Fibroblast of upper back skin (primary cell): ENCODE measurements at regions not wholly inside any gene's neighbourhood (a gene's known extent, or its start where the extent isn't known, plus 50 kb on each side); places are given as distances from the start of the nearest gene placed in this dataset.
"Not testable (repeated sequence)": the region's sequence is repeated elsewhere in the genome, so short reads cannot be mapped to it uniquely, and the experiment has no call there.

Source experiments
- DNase-seq: peaks from one replicate; pipeline ENCODE4 v3.0.0-alpha.2; 2013

DNA sequence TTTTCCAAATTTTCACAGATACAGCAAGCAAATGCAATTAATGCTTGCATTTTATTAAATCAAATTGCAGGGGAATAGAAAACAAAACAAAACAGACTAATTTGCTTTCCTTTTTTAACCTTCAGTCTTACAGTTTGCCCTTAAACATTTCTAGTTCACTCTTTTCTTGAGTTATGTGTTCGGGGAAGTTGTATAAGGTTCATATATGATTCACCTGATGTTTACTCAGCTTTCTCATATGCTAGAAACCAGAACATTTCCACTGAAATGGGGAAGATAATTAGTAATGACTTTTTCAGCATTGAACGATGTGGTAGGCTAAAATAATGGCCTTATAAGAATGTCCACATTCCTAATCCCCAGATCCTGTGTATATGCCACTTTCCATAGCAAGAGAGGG, 176.2 kb upstream of the NBPF9 start:
- not testable (repeated sequence) for DNase-seq

GRCh38 chr1:149284773-149285172, 181.4 kb upstream of the NBPF9 start:
- not testable (repeated sequence) for DNase-seq

DNA sequence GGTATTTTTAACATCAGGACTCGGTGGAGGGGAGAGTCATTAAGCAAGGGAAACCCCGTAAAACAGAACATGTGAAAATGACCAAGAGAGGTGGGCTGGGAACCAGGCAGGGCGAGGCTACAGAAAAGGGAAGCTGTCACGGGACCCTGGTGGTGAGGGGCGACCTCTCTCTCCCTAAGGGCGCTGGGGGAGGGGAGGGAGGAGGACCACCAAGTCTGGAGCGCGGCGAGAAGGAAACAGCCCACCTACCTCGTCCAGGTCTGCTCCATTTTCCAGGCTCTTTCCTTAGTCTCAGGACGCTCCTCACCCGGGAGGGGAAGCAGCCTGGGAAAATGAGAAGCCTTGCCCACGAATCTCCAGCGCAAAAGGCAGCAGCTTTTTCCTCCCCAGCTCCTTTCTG, 181.9 kb upstream of the NBPF9 start:
- DNase-seq: not testable (repeated sequence)

DNA sequence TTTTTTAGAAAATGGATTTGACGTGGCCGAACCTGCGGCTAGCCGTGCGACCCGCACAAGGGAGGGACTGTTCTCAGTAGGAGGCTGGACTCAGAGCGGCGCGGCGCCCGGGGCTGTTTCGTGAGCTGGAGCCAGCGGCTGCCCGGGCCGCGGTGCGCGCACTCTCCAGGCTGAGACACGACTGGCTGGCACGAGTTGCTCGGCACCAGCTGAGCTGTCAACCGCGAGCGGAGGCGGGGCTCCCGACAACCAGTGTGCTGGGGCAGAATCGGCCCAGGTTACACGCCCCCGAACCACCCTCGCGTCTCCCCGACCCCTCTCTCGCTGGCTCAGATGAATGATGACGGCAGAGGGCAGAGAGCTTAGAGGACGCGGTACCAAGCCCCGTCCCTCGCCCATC, 182.3 kb upstream of the NBPF9 start:
- not testable (repeated sequence) for DNase-seq

DNA sequence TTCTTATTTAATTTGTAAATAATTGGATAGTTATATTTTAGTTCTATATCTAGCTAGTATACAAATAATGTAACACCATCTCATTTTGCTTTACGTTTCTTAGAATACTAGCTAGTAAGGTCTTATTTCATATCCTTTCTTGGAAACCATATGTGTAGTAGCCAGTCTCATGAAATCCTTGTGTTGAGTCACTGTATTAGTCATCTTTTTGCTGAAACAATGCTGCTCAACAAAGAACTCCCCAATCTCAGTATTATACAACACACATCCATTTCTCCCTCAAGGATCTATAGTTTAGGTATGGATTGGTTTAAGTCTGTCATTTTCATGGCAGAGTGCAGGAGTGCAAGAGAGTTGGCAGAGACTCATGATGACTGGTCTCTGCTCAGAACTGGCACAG, 185.2 kb upstream of the NBPF9 start:
- not testable (repeated sequence) for DNase-seq

GRCh38 chr1:149300478-149301218, 174.2 kb upstream of the NBPF19 start:
- DNase-seq: not testable (repeated sequence)

GRCh38 chr1:149301282-149301681, 173.6 kb upstream of the NBPF19 start:
- DNase-seq: not testable (repeated sequence)

GRCh38 chr1:149304796-149305195, 170.0 kb upstream of the NBPF19 start:
- DNase-seq: not testable (repeated sequence)

GRCh38 chr1:149307640-149308039, 167.2 kb upstream of the NBPF19 start:
- DNase-seq: not testable (repeated sequence)

GRCh38 chr1:149314921-149315320, 159.9 kb upstream of the NBPF19 start:
- not testable (repeated sequence) for DNase-seq

GRCh38 chr1:149320971-149321731, 153.7 kb upstream of the NBPF19 start:
- DNase-seq: not testable (repeated sequence)

DNA sequence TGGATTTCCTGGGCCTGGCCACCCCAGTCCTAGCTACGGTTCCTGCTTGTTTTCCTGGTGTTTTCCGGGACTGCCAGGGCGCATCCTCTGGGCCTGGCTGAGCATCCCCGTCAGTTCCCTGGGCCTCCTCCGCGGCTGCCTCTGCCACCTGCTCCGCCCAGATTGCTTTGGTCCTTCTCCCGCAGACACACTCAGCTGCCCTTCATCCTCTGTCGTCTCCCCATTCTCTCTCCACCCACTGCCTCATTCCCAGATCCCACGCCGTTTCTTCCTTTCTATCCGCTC, 153.2 kb upstream of the NBPF19 start:
- DNase-seq: not testable (repeated sequence)

GRCh38 chr1:149330081-149330335, 144.8 kb upstream of the NBPF19 start:
- DNase-seq: not testable (repeated sequence)

DNA sequence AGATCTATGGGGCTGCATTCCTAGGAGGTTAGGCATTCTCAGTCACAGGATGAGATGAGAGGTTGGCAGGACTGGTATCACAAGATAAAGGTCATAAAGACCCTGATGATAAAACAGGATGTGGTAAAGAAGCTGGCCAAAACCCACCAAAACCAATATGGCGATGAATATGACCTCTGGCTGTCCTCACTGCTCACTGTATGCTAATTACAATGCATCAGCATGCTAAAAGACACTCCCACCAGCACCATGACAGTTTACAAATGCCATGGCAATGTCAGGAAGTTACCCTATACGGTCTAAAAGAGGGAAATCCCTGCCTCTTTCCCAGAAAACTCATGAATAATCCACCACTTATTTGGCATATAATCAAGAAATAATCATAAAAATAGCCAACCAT, 138.8 kb upstream of the NBPF19 start:
- DNase-seq: not testable (repeated sequence)

GRCh38 chr1:149338221-149338691, 136.6 kb upstream of the NBPF19 start:
- DNase-seq: not testable (repeated sequence)

GRCh38 chr1:149338698-149339097, 136.1 kb upstream of the NBPF19 start:
- not testable (repeated sequence) for DNase-seq

GRCh38 chr1:149349448-149349847, 125.4 kb upstream of the NBPF19 start:
- DNase-seq: not testable (repeated sequence)

- DNase-seq: not testable (repeated sequence)
These were observed 122.6 kb upstream of the NBPF19 start for GRCh38 chr1:149352205-149352604.

- not testable (repeated sequence) for DNase-seq
These were observed 120.3 kb upstream of the NBPF19 start for GRCh38 chr1:149354579-149354978.

- not testable (repeated sequence) for DNase-seq
These were observed 119.1 kb upstream of the NBPF19 start for GRCh38 chr1:149355748-149356147.

DNA sequence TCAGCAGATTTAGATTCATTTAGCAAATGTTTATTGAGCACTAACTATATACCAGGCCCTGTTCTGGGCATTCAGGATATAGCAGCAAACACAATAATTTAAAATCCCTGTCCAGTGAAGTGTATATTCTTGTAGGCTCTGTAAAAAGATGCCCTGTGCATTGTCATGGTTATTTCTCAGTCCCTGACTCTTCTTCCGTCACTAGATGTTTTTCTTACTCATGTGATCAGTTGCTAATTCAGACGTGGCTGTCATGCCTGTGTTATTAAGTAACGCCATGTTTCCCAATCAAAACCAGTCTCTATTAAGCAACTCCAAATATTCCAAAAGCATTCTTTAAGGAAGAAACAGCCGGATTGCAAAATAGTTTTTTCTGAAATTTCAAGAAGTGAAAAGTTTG, 118.7 kb upstream of the NBPF19 start:
- DNase-seq: not testable (repeated sequence)

- DNase-seq: not testable (repeated sequence)
These were observed 114.5 kb upstream of the NBPF19 start for GRCh38 chr1:149360351-149360750.

GRCh38 chr1:149361310-149361709, 113.5 kb upstream of the NBPF19 start:
- not testable (repeated sequence) for DNase-seq
